ENCODE measurements at regions not wholly inside any gene's neighbourhood (a gene's known extent, or its start where the extent isn't known, plus 50 kb on each side); places are given as distances from the start of the nearest gene placed in this dataset.

GRCh38 chr16:66020642-66021041 lies 345.8 kb upstream of the CDH5 start:
- H3K56ac ChIP-seq (replicated peaks; ENCODE audit: insufficient read length, low read depth, low read length), result no peak overlapping the region
- H2BK120ac ChIP-seq (replicated peaks; ENCODE audit: low read depth, low read length), result no peak overlapping the region
- H3K27ac ChIP-seq (ENCODE audit: low read depth, low read length), result no peak overlapping the region
- no peak overlapping the region for H3K14ac ChIP-seq (ENCODE audit: insufficient read length)
- H2AK5ac ChIP-seq (ENCODE audit: low read depth, low read length), result no peak overlapping the region
- H2BK15ac ChIP-seq (ENCODE audit: low read length), result no peak overlapping the region
- no peaks in the 10 kb centered on the region for H3K36me3 ChIP-seq (ENCODE audit: control insufficient read depth in 2 of 4, insufficient read depth in 4 of 4, low read length in 3 of 4)
- no peak overlapping the region for H3K4me3 ChIP-seq (ENCODE audit: extremely low read depth in 1 of 4, insufficient read depth in 2 of 4, low read depth in 3 of 4, low read length in 4 of 4)
- no peak overlapping the region for H2BK12ac ChIP-seq (ENCODE audit: low read depth, low read length)
- no peaks in the 10 kb centered on the region for H3K79me1 ChIP-seq (ENCODE audit: low read depth, low read length)
- ChIA-PET CTCF (ENCODE audit: partially characterized antibody) (no interaction called here), POLR2A (ENCODE audit: partially characterized antibody) (no interaction called here)
- H3K4me2 ChIP-seq (ENCODE audit: insufficient read depth in 1 of 2, low read depth in 2 of 2, low read length in 2 of 2), result no peak overlapping the region
- H4K8ac ChIP-seq (ENCODE audit: extremely low read depth, insufficient read depth, low read length), result no peak overlapping the region
- H3K9ac ChIP-seq (replicated peaks in 1 of 4; ENCODE audit: extremely low read depth in 1 of 4, low read depth in 3 of 4, low read length in 3 of 4), result no peak overlapping the region
- no peak overlapping the region for H3K4ac ChIP-seq (replicated peaks; ENCODE audit: insufficient read length, low read depth, low read length)
- no peak overlapping the region for H4K91ac ChIP-seq (replicated peaks; ENCODE audit: insufficient read length, low read length)
- peaks cover 0 to 1% of the 10 kb centered on the region in 2 experiments for H4K20me1 ChIP-seq (replicated peaks in 1 of 2; ENCODE audit: control insufficient read depth in 1 of 2, insufficient read depth in 2 of 2, low read length in 2 of 2)
- H4K5ac ChIP-seq (ENCODE audit: insufficient read length, low read depth, low read length), result no peak overlapping the region
- H2BK5ac ChIP-seq (ENCODE audit: low read depth, low read length), result no peak overlapping the region
- H2AFZ ChIP-seq (ENCODE audit: low read length), result no peak overlapping the region
- no peak overlapping the region for H2BK20ac ChIP-seq (ENCODE audit: low read length)
- no peaks in the 10 kb centered on the region for H3K79me2 ChIP-seq (ENCODE audit: control insufficient read depth in 1 of 2, insufficient read depth in 2 of 2, low read length in 2 of 2)
- H3K23me2 ChIP-seq (ENCODE audit: low read depth, low read length), result peaks cover 5% of the 10 kb centered on the region; the same call in 1 of the 2 replicates
- peaks cover 15 to 17% of the 10 kb centered on the region in 2 experiments for H3K9me3 ChIP-seq (ENCODE audit: insufficient read depth in 2 of 2, low read depth in 1 of 2, low read length in 1 of 2)
- H3K4me1 ChIP-seq (replicated peaks in 1 of 4; ENCODE audit: control insufficient read depth in 3 of 4, insufficient read depth in 4 of 4, low read length in 3 of 4), result no peaks in the 10 kb centered on the region
- H3K23ac ChIP-seq (ENCODE audit: insufficient read length), result no peak overlapping the region
- DNase-seq (ENCODE audit: low read depth in 1 of 2, low spot score in 2 of 2), result no peak
- no peak overlapping the region for H3K18ac ChIP-seq (ENCODE audit: extremely low read depth, low read length)
- no peak for FAIRE-seq
- H3K27me3 ChIP-seq (replicated peaks in 1 of 4; ENCODE audit: control insufficient read depth in 3 of 4, extremely low read depth in 1 of 4, insufficient read depth in 3 of 4, low read length in 3 of 4), result no peaks in the 10 kb centered on the region
- TF ChIP-seq CHD2 (IDR thresholded peaks at IDR 0.05; ENCODE audit: low read length) (no peak), SP4 (IDR thresholded peaks at IDR 0.05; ENCODE audit: low read length) (no peak), E2F6 (IDR thresholded peaks at IDR 0.05) (no peak), HDAC6 (IDR thresholded peaks at IDR 0.05; ENCODE audit: low read depth, low read length) (no peak), BACH1 (IDR thresholded peaks at IDR 0.05; ENCODE audit: low read length) (no peak), ATF3 (IDR thresholded peaks at IDR 0.05; ENCODE audit: insufficient read depth, low read depth, low read length) (no peak), FOSL1 (IDR thresholded peaks at IDR 0.05; ENCODE audit: insufficient read depth, low read depth, low read length) (no peak), SUZ12 (IDR thresholded peaks at IDR 0.05; ENCODE audit: low read length) (no peak), CREB1 (IDR thresholded peaks at IDR 0.05) (no peak), JUN (IDR thresholded peaks at IDR 0.05; ENCODE audit: low read depth, low read length) (no peak), TAF7 (optimal IDR thresholded peaks at IDR 0.05; ENCODE audit: borderline replicate concordance, low read depth, low read length) (no peak), USF2 (IDR thresholded peaks at IDR 0.05; ENCODE audit: low read length) (no peak)

Data from H1 (cell line).